HK-2 (cell line): ENCODE measurements at regions not wholly inside any gene's neighbourhood (a gene's known extent, or its start where the extent isn't known, plus 50 kb on each side); places are given as distances from the start of the nearest gene placed in this dataset.

Experiments used
- DNase-seq: peaks from one replicate; pipeline ENCODE4 v3.0.0-alpha.2; 2018; ENCODE audit not compliant: unreplicated experiment

DNA sequence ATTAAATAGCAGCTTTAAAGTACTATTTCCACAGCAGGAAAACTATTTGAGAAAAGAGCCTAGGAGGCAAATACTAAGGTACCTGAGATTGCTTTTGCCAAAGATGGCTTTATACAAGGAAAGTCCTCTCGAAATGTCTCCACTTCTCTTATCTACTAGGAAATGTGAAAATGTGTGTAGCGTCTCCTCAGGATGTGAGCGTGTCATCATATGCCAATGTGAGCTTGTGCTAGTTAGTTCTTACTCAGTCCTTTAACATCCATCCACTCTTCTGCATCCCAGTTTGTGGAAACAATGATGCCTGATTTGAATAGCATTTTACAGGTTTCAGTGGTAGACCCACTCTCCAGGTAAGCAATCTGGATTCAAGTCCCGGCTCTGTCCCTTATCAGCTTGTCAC is 421.0 kb downstream of the DYNC2H1 start:
- no peak for DNase-seq

DNA sequence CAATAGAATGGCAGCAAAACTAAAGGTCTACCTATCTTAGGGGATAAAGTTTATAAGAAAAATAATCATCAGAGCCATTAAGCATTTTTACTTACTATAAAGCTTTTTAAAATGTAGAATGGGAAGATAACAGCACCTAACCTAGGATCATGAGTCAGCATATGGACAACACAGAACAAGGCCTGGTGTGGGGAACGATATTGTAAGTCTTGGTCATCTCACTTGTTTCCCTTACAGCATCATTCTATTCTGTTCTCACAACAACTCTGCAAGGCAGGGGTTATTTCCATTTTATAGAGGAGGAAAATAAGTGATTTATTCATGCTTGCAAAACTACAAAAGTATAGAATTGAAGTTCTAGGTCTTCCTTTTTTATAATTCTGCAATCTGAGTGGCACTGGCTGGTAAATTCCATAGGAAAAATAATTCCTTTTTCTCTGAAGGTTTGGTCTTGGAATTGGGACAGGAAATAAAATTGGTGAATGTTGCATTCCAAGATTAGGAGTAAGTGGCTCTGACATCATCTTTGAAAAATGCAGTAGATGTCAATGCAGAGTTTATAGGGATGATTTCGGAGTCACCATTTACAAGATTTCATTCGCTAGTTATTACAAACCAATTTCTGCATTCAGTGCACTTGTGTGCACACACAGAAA is 423.0 kb downstream of the DYNC2H1 start:
- DNase-seq: no peak

- DNase-seq: no peak
These were observed 425.0 kb downstream of the DYNC2H1 start for GRCh38 chr11:103534191-103534590.

DNA sequence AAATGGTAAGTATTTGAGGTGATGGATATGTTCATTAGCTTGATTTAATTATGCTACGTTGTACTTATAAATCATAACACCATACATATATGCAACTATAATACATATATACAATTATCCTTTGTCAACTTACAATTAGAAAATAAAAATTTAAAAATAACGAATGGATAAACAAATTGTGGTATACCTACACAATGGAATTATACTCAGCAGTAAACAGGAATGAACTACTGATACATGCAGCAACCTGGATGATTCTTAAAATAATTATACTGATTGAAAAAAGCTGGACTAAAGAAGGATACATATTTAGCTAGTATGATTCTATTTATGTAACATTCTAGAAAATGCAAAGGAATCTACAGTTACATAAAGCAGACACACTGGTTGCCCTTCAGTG is 425.7 kb downstream of the DYNC2H1 start:
- DNase-seq: no peak

- DNase-seq: no peak
These were observed 427.1 kb downstream of the DYNC2H1 start for GRCh38 chr11:103536335-103536722.

DNA sequence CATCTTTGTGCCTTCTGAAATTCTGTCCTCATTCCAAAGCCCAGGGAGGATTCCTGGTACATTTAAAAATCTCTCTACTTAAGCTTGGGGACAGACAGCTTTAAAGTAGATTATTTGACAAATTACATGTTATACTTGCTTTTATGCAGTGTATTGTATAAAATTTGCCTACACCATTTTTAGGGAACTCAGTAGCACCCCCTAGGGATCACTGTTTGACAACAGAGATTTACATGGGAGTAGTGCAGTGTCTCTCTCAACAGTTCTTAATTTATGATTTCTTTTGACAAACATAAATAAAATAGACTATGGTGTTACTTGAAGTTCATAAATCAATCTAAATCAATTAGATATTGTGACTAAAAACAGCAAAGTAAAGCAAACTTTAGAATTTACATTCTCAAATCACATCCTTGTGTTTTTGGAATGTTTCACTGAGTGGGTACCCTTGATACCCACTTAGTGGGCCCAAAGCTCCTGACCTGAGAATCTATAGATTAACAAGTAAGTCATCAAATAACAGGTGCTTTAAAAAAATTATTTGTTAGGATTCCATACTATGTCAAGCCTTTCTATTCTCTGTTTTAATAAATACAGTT is 428.8 kb downstream of the DYNC2H1 start:
- no peak for DNase-seq

DNA sequence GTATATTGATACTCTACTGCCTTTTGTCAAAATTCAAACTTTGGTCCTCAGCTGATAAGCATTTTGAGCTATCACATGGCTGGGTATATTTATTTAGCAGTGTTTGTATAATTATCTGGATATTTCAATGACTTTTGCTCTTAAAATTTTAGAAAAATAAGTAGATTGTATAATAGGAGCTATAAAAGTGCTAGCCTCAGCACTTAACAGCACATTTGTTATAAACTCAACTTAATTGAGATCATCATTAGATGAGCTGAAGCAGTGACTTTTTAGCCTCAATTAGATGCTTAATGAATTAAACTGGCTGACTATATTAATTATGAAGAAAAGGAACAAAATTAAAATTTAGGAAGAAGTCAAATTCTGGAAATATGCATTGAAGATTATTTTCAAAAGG is 429.9 kb downstream of the DYNC2H1 start:
- DNase-seq: no peak

DNA sequence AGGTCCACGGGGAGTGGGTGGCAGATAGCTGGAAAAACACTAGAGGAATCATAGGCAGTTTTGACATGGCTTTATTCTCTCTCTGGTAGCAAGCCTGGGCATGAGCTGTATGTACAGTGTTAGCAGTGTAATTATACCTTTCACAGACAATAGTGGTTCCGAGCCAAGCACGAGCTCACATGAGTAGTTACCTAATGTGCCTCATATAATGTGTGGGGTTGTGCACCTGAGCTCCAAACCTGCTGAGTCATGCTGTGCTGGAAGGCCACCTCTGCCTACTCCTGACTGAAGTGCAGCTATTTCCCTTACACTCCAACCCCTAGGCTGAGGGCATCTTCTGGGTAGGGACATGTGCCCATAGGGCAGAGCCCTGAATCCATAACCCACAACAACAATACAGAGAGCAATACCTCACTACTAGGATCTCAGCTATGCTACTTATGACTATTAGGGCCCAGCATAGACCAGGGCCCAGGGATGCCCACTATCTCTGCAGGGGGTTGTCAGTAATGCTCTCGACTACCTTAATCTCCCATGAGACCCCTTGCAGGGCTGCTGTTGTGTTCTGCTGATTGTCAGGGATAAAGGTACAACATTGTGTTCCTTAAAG is 432.1 kb downstream of the DYNC2H1 start:
- DNase-seq: no peak

- DNase-seq: no peak
These were observed 433.6 kb downstream of the DYNC2H1 start for GRCh38 chr11:103542851-103543250.

- DNase-seq: no peak
These were observed 434.2 kb downstream of the DYNC2H1 start for GRCh38 chr11:103543456-103543855.

GRCh38 chr11:103544874-103545273 is 435.6 kb downstream of the DYNC2H1 start:
- DNase-seq: no peak

DNA sequence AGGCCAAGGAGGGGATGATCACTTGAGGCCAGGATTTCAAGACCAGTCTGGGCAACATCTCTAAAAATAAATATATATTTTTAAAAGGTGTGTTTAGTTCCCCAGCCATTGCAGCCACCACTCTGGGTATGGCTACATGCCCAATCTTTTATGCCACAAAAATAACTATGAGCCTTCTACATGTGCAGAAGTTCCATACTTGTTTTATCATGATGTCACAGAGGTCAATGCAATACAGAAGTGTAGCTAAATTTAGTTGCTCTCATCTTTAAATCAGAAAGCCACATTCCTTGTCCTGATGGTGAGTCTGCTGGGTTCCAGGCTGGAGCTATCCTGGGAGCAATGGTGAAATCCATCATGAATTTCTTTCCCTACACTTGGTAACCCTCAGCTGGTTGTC is 436.3 kb downstream of the DYNC2H1 start:
- DNase-seq: no peak

GRCh38 chr11:103546236-103546635 is 437.0 kb downstream of the DYNC2H1 start:
- no peak for DNase-seq

DNA sequence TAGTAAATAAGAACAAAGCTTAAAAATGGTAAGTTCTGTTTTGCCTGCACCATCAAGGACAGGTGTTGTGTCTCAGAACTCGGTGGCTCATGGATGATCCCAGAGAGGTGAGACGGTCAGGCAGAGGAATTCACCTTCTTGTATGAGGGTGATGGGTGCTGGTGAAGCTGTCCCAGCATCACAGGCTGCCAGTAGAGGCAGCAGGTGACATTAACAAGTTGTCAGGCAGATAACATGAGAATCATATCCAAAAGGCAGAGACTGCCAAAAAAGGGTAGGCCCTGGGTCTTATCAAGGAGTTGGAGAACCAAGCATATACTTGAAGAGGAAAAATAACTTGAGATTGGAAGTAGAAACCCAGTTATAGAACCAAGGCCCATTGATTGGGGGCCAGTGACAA is 437.8 kb downstream of the DYNC2H1 start:
- DNase-seq: no peak

- DNase-seq: no peak
These were observed 438.5 kb downstream of the DYNC2H1 start for GRCh38 chr11:103547691-103548090.

DNA sequence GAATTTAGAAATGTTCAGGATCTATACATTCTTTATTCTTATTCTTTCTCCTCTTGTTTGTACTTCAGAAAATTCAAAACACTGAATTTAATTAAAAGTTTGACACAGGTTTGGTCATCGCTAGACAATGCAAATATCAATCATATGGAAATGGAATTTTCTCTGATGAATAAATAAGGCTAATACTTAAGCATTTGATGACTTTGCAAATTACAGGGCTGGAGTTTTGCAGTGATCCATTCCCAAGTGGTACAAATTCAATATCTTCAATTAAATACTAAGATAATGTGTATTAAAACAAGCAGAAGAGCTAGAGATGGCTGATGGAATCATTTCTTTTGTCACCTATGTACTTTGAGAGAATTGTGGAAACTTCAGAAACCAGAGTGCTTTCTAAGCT is 439.6 kb downstream of the DYNC2H1 start:
- DNase-seq: no peak

DNA sequence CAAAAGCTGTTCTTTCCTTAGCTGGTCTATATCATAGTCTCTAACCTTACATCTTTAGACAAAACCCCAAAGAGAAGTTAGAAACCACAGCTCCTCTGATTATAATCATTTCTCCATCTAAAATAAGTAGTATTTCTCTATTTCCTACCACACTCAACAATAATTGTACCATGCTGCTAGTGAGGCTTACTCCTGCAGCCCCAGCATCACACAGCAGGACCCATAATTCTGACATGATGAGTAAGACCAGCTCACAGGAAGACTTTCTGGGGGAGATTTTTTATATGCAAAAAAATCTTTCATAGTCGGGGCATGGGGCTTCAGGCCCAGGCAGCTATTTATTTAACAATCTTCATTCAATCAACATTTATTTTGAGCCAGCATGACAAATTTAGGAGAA is 441.6 kb downstream of the DYNC2H1 start:
- DNase-seq: no peak

DNA sequence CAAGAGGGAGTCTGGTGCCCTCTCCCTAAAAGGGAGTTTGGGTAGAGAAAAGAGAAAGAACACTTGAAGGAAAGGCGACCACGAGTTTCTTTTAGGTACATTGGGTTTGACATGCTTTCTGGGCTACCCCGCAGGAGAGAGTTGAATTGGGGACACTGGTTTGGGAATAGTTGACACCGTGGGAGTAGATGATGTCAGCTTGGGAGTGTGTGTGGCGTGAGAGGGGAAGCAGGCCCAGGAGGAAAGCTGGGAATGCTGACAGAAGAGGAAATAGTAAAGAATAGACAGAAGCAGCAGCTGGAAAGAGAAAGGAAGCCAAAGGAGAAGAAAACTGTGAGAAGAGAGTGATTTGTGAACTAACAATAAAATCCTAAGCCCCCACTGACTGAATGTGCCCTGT is 442.9 kb downstream of the DYNC2H1 start:
- no peak for DNase-seq

GRCh38 chr11:103556171-103556570 is 446.9 kb downstream of the DYNC2H1 start:
- no peak for DNase-seq

DNA sequence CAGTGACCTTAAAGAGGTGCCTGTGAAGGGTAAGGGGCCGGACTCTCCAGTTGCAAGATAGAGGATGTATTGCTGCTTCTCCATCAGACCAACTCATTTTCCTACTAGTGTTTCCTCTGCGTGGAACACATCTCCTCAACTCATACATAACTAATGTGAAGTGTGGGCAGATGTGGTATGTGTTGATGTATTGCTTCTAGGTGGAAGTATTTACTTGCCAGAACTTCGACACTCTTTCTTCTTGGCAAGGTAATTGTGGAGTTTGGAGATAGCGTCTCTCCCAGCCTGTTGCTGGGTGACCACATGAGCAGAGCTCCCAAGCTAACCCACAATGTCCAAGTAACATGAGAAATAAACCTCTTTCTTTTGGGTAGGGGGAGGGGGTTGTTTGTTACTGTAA is 456.9 kb downstream of the DYNC2H1 start:
- no peak for DNase-seq

GRCh38 chr11:103581760-103582159 is 454.7 kb upstream of the DDI1 start:
- no peak for DNase-seq

- DNase-seq: no peak
These were observed 454.0 kb upstream of the DDI1 start for GRCh38 chr11:103582351-103582909.

- DNase-seq: no peak
These were observed 452.4 kb upstream of the DDI1 start for GRCh38 chr11:103584021-103584420.
